Right forelimb (tissue), 1 donor: ENCODE measurements at regions not wholly inside any gene's neighbourhood (a gene's known extent, or its start where the extent isn't known, plus 50 kb on each side); places are given as distances from the start of the nearest gene placed in this dataset.

ENCODE experiments used
- DNase-seq: peaks from one replicate; pipeline ENCODE4 v3.0.0-alpha.2; 2018

DNA sequence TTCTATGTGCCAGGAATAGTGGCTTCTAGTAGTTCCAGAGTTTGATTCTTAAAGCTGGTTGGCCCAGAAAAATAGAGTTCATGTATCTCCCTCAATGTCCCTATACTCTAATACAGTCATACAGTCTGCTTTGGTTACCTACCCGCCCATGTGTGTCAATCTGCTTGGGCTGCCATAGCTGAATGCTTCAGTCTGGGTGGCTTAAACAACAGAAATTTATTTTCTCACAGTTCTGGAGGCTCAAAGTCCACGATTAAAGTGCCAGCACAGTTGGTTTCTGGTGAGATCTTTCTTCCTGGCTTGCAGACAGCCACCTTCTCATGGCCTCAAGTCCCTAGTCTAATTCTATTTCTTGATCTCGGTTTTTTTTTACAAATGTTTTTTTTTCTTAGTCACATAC is 1739.0 kb downstream of the MAT2B start:
- DNase-seq, result no peak

DNA sequence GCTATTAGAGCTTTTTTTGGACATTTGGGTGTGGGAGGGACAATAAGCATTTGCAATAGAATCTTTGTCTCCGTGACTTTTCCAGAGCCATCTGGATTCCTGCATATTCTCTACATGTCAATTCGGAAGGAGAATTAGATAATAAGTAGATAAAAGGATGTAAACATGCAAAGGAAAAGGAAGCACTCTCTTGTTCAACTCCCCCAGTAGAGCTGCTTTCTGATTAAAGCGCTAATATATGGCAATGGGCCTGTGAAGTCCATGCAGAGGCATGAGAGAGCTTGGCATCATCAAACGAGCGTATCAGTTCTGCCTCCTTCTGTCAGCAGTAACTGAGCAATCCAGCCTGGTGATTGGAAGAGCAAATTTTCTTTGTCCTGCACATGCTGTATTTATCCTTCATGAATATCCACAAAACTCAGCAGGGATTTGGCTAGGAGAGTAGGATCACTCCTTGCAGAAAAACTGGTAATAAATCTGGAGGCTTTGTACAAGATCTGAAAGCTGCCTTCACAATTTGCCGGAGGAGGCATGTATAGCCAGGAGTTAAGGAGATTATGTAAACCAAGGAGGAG is 1752.9 kb downstream of the MAT2B start:
- no peak for DNase-seq

- DNase-seq, result no peak
Observed at GRCh38 chr5:165260426-165260825, 1755.0 kb downstream of the MAT2B start.

GRCh38 chr5:165263536-165263935 is 1758.1 kb downstream of the MAT2B start:
- DNase-seq, result no peak

- DNase-seq, result no peak
Observed at GRCh38 chr5:165266939-165267338, 1761.5 kb downstream of the MAT2B start.

GRCh38 chr5:165272436-165272835 is 1767.0 kb downstream of the MAT2B start:
- no peak for DNase-seq

GRCh38 chr5:165277661-165278060 is 1772.2 kb downstream of the MAT2B start:
- DNase-seq, result no peak

DNA sequence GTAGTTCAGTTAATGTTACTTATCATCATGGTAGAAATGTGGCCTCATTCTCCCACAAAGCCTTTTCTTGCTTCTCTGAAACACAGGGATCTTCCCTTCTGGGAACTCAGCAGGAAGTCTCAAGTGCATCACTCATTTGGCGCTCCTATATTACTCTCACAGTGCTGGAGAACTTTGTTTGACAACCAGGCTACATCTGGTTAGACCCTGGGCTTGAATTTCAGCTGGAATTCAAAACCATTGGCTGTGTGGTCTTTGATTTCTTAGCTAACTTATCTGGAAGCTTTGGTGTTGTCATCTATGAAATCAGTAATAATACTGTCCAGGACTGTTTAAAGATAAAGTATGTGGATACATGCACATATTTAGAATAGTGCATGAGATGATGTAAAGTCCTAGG is 1777.1 kb downstream of the MAT2B start:
- DNase-seq, result no peak

GRCh38 chr5:165286692-165287091 is 1781.3 kb downstream of the MAT2B start:
- no peak for DNase-seq

- no peak for DNase-seq
Observed at GRCh38 chr5:165290535-165290934, 1785.1 kb downstream of the MAT2B start.

- DNase-seq, result no peak
Observed at GRCh38 chr5:165296401-165297130, 1791.1 kb downstream of the MAT2B start.

DNA sequence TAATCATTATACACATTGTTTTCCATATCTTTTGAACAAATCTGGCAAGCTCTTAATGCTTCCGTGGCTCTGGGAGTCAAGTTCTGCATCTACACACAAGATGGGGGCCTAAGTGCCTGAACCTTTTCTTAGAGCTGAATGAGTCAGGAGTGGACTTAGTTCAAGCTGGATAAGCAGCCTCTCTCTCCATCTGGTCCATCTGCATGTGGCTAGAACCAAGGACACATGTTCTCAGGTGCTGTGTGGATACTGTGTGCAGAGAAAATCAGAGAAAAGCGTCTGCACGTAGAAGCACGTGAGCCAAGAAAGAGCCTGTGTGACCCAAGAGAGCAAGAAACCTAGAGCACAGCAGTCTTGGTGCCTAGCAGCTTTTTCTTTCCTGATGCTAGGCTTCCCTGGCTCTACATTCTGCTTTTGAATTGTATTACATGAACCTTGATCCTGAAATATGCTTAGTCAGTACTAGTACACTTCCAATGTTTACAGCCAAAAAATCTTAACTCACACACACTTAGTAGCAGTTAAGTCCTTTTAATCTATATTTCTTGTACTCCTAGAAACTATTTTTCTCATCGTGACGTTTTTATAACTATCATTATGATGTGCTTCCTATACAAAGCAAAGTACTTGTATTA is 1798.9 kb downstream of the MAT2B start:
- DNase-seq, result no peak

DNA sequence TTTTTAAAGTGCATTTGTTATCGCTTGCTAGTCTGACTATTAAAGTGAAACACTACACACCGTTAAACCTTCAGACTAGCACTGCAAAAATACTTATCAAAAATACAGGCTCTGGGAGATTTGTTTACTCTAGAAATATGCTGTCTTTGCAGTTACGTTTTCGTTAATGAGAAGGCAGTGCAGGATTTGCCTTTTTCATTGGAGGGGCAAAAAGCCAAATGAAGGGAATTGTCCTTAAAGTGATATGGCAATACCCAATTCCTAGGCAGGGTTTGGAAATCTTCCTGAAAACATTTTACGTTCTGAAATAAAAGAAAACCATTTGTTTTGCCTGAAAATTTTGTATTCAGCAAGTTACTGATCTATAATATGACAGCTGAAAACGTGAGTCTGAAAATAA is 1800.2 kb downstream of the MAT2B start:
- DNase-seq, result no peak

DNA sequence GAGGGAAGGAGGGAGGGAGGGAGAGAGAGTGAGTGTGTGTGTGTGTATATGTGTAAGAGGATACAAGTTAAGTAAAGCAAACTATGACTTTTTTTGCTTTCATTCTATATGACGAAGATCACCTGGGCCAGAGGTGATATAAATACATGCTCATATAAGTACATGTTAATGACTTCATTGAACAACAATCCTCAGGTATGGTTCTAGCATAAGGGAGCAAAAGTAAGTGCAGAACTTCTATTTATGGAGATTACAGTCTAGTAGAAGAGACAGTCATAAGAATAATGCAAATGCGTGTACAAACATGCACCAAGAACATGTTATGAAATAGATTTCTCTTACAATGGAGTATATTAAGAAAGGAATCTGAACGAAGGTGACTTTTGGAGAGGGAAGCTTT is 1804.0 kb downstream of the MAT2B start:
- DNase-seq, result no peak

GRCh38 chr5:165310031-165310430 is 1804.6 kb downstream of the MAT2B start:
- no peak for DNase-seq

DNA sequence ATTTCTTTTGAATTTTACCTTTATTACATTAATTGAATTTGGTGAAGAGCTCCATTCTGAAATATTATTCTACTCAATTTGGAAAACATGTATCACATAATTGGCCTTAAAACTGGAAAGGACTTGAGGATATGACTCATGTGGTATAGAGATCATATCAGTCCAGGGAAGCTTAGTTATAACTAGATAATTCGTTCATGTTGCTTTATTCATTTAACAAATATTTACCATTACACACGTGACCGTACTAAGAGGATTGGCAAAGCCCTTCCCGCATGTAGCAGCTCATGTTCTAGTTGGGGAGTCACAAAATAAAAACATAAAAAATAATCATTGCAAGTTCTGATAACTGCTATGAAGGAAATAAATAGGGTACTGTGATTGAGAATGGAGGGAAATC is 1816.5 kb downstream of the MAT2B start:
- no peak for DNase-seq

DNA sequence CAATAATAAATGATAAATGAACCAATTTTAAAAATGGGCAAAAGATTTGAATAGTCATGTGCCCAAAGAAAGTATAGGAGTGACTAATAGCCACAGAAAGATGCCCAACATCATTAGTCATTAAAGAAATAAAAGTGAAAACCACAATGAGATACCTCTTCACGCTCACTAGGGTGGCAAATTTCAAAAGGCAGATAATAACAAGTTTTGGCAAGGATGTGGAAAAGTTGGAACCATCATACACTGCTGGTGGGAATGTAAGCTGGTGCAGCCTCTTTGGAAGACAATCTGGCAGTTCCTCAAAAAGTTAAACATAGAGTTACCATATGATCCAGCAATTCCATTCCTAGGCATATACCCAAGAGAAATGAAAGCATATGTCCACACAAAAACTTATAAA is 1819.8 kb downstream of the MAT2B start:
- DNase-seq, result no peak

- no peak for DNase-seq
Observed at GRCh38 chr5:165327631-165328030, 1822.2 kb downstream of the MAT2B start.

DNA sequence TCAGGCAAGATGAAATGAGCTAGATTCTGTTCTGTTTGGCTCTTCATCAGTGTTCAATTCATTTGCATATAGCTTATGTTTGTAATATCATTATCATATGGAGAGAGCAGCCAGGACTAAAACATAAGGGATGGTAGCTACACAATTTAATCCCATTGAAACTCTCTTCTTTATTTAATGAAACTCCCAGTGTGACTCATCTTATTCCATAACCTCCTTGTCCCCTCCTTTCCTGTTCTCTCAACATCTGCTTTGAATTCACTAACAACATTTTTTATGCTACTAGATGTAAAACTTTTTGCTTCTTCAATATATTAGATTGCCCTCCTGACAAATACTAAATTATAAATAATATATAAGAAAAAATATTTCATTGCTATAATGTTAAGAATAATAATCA is 1823.4 kb downstream of the MAT2B start:
- no peak for DNase-seq

GRCh38 chr5:165333623-165334022 is 1828.2 kb downstream of the MAT2B start:
- no peak for DNase-seq

- no peak for DNase-seq
Observed at GRCh38 chr5:165334201-165334600, 1828.8 kb downstream of the MAT2B start.

DNA sequence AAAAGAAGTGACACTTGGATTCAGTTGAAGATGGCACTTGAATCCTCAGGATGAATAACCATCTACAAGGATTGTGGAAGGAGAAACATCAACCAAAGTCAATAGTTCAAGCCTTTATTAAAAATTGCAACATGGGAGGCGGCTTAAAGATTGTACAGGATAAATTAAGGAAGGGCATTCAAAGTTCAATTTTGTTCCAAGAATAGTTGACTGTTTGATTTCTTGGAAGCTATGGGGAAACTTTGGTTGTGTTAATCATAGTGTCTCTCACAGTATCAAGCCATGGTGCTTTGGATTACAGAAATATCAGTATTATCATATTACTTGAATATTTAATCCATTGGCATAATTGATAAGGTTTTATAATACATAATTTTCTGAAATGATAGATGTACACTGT is 1844.3 kb downstream of the MAT2B start:
- no peak for DNase-seq

DNA sequence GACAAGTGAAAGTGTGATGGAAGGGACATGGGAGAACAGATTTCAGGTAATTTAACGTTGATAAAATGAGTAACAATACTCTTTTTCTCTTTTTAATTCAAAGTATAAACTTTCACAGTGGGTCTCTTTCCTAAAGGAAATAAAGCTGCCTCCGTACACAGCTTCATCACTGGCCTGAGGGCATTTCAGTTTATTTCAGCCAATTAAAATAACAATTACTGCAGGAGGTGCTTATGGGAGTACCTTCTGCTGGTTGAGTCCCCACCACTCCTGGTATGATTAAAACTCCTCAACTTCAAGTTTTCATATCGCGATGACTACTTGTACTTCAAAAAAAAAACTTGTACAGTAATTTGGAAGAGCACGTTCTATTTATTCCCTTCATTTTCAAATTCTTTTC is 1845.9 kb downstream of the MAT2B start:
- no peak for DNase-seq

GRCh38 chr5:165360366-165360765 is 1854.9 kb downstream of the MAT2B start:
- no peak for DNase-seq
